Sigmoid colon (tissue), 6 donors: ENCODE measurements at regions not wholly inside any gene's neighbourhood (a gene's known extent, or its start where the extent isn't known, plus 50 kb on each side); places are given as distances from the start of the nearest gene placed in this dataset.

Experiments
- DNase-seq: peaks from one replicate; pipeline ENCODE4 v3.0.0-alpha.2; 2019
- H3K27ac ChIP-seq, 4 donors: fragments of 200-600 bp; sonication (generic); one replicate each; pipeline ENCODE4 v1.5.1; 2016 to 2019; ENCODE audit warnings: mild to moderate bottlenecking in 1 of 4
- H3K27me3 ChIP-seq, 3 donors: fragments of 200-600 bp; sonication (generic); one replicate each; pipeline ENCODE4 v1.5.1; 2019; ENCODE audit warnings: mild to moderate bottlenecking in 1 of 3
- H3K36me3 ChIP-seq, 4 donors: fragments of 200-600 bp; sonication (generic); one replicate each; pipeline ENCODE4 v1.5.1; 2016 to 2019
- H3K4me1 ChIP-seq, 4 donors: fragments of 200-600 bp; sonication (generic); one replicate each; pipeline ENCODE4 v1.5.1; 2017 to 2019
- H3K4me3 ChIP-seq, 4 donors: fragments of 200-600 bp; sonication (generic); one replicate each; pipeline ENCODE4 v1.5.1; 2017 to 2019; ENCODE audit warnings: mild to moderate bottlenecking in 2 of 4, moderate library complexity in 1 of 4
- H3K9me3 ChIP-seq, 4 donors: fragments of 200-600 bp in 3 of 4; sonication (generic) in 3 of 4; one replicate each; pipeline versions ENCODE4 v1.5.1 to v1.6.1; 2013 to 2019
- EP300 ChIP-seq, 4 donors: sonication (generic); formaldehyde crosslinking; IDR thresholded peaks; one replicate each; pipeline ENCODE4 v1.6.1; 2017; ENCODE audit warnings: antibody characterized with exemption in 4 of 4
- POLR2A ChIP-seq, 2 donors: fragments of 450-650 bp; IDR thresholded peaks; one replicate each; pipeline ENCODE4 v1.6.1; 2016; ENCODE audit warnings: antibody characterized with exemption in 2 of 2, mild to moderate bottlenecking in 2 of 2, moderate library complexity in 2 of 2
- POLR2AphosphoS5 ChIP-seq, 4 donors: sonication (generic); formaldehyde crosslinking; IDR thresholded peaks; one replicate each; pipeline ENCODE4 v1.6.1; 2017; ENCODE audit warnings: antibody characterized with exemption in 4 of 4
- WGBS, 2 donors: extraction: QIAGEN DNeasy Blood & Tissue Kit; methylation state at CpG; one replicate each; pipeline ENCODE4 v1.1.7; 2013; 5-methylcytosine and 5-hydroxymethylcytosine counted together
- intact Hi-C: fragments of 100-400 bp; cut with DNase I; formaldehyde crosslinking; loops from one replicate; pipeline ENCODE4 v1.15.1; 2023
- TF ChIP-seq, protein P1 (sequence below), 4 experiments: fragments of 450-650 bp in 3 of 4; fragments of 200-600 bp in 1 of 4; IDR thresholded peaks; one replicate each; pipeline ENCODE4 v1.5.1; 2016 to 2019; ENCODE audit warnings: antibody characterized with exemption in 4 of 4, mild to moderate bottlenecking in 3 of 4, moderate library complexity in 2 of 4
- donor health status: healthy with polysubstance abuse.
- donor health status: healthy.

DNA sequence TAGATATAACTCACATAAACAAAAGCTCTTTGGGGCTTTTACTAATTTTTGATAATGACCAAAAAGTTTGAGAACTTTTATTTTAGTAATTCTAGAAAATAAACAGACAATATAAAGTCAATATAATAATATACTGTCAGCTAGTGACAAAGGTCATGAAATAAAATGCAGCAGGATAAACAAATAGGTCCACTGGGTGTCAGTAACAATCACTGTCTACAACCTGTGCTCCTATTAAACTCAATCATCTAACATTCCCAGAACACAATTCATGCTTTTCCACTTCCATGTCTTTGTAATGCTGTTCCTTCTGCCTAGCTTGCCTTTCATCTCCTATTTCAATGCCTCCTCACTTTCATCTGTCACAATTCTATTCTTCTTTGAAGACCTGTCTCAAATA, 186.1 kb downstream of the GIPC2 start:
- Histone ChIP-seq H3K27ac (no peak overlapping the region), H3K27me3 (no peaks in the 10 kb centered on the region), H3K4me3 (no peak overlapping the region), H3K36me3 (no peaks in the 10 kb centered on the region), H3K4me1 (no peaks in the 10 kb centered on the region), H3K9me3 (peaks cover 0 to 5% (median 0%) of the 10 kb centered on the region in 4 donors)
- TF ChIP-seq, protein P1, sequence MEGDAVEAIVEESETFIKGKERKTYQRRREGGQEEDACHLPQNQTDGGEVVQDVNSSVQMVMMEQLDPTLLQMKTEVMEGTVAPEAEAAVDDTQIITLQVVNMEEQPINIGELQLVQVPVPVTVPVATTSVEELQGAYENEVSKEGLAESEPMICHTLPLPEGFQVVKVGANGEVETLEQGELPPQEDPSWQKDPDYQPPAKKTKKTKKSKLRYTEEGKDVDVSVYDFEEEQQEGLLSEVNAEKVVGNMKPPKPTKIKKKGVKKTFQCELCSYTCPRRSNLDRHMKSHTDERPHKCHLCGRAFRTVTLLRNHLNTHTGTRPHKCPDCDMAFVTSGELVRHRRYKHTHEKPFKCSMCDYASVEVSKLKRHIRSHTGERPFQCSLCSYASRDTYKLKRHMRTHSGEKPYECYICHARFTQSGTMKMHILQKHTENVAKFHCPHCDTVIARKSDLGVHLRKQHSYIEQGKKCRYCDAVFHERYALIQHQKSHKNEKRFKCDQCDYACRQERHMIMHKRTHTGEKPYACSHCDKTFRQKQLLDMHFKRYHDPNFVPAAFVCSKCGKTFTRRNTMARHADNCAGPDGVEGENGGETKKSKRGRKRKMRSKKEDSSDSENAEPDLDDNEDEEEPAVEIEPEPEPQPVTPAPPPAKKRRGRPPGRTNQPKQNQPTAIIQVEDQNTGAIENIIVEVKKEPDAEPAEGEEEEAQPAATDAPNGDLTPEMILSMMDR (IDR thresholded peaks at IDR 0.05) = no peak
- no peak for DNase-seq
- intact Hi-C loops = no loop called here

DNA sequence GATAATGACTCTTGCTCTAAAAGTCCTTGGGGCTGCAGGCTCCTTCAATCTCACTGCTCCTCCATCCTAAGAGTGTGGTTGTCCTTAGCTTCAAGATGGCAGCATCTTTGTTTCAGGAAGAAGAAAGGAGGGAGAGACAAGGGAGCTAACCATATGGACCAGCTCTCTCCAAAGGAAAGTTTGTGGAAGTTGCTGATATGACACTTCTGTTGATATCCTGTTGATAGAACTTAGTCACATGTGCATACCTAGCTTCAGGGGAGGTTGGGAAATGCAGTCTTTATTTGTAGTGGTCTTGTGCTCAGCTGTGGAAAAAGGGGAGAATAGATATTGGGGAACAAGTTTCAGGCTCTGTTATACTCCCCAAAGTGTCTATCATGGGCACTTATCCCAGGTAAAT, 186.9 kb downstream of the GIPC2 start:
- Histone ChIP-seq H3K36me3 (no peaks in the 10 kb centered on the region), H3K4me3 (no peak overlapping the region), H3K27me3 (no peaks in the 10 kb centered on the region), H3K27ac (no peak overlapping the region), H3K9me3 (no peaks in the 10 kb centered on the region), H3K4me1 (no peaks in the 10 kb centered on the region)
- intact Hi-C loops = no loop called here
- TF ChIP-seq POLR2AphosphoS5 (IDR thresholded peaks at IDR 0.05) (no peak), EP300 (IDR thresholded peaks at IDR 0.05) (no peak)
- TF ChIP-seq, protein P1 (IDR thresholded peaks at IDR 0.05) = no peak
- no peak for DNase-seq

DNA sequence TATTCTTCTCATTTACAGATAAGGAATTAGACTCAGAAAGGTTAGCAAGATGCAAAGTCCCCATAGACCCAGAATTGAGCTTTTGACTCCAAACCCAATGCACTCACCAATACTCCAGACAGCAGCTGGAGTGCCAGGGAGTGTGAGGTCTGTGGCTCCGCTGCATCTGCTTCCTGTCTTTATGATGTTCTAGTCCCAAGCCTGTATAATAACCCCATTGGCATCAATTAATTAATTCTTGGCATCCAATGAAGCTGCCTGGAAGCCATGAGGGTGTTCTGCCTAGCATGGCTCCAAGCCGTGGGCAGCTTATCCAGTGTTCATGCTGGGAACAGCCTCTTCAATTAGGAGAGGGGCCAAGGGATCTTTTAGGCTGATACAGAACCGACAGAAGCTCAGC, 188.7 kb downstream of the GIPC2 start:
- H3K36me3 ChIP-seq = no peaks in the 10 kb centered on the region
- no peak overlapping the region for H3K27ac ChIP-seq
- H3K4me1 ChIP-seq = no peaks in the 10 kb centered on the region
- H3K9me3 ChIP-seq = no peaks in the 10 kb centered on the region
- 61 to 87% methylated on average over 3 of the region's 3 CpGs for WGBS, 2 donors
- no peak overlapping the region for H3K4me3 ChIP-seq
- no peak for TF ChIP-seq EP300 (IDR thresholded peaks at IDR 0.05)
- no peak for TF ChIP-seq POLR2AphosphoS5 (IDR thresholded peaks at IDR 0.05)
- TF ChIP-seq, protein P1 (IDR thresholded peaks at IDR 0.05) = no peak
- TF ChIP-seq POLR2A (IDR thresholded peaks at IDR 0.05) = no peak
- DNase-seq = no peak
- intact Hi-C loops = no loop called here
- no peaks in the 10 kb centered on the region for H3K27me3 ChIP-seq

DNA sequence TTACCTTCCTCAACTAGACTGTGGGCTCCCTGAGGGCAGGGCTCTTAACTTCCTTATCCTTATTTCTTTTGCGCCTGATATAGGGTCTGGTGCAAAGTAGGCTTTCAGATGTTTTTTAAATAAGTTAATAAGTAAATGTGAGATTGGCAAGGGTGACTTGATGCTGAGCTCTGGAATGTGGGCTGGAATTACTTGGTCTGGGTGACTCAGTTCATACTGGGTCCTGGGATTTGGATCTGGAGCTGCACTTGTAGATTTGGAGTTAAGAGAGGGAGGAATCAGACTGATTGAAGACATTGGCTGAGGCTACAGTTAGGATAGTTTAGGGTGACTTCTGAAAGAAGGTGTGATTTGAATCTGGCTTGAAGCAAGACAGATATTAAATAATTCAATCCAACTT, 190.9 kb downstream of the GIPC2 start:
- no peak overlapping the region for H3K27ac ChIP-seq

DNA sequence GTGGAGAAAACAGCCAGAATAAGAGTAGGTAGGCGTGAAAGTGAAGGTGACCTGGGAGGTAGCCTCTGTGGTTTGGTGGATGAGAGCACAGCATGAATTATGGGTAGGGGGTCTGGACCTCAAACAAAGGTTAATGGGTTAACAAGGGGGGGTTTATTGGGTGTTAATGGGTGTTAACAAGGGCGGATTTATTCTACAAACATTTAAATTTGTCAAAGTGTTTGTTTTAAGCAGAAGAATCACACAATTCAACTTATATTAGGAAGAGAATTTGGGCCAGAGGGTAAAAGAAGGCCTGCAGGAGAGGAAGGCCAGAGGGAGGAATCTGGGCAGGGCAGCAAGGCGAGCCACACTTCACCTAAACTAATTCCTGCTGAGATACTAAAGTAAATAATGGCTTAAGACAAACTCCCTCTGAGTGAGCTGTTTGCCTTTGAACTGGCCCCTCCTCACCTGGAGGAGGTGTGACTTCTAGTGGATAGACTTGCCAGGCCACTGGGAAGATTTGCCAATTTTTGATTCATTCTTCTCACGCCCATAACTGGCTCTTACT, 191.7 kb downstream of the GIPC2 start:
- no peak overlapping the region for H3K27ac ChIP-seq
- TF ChIP-seq EP300 (IDR thresholded peaks at IDR 0.05) = no peak
- no peak for TF ChIP-seq POLR2A (IDR thresholded peaks at IDR 0.05)
- no peak for TF ChIP-seq POLR2AphosphoS5 (IDR thresholded peaks at IDR 0.05)
- TF ChIP-seq, protein P1 (IDR thresholded peaks at IDR 0.05) = no peak
- WGBS, 2 donors = 22 to 35% methylated on average over 4 of the region's 4 CpGs
- no peaks in the 10 kb centered on the region for H3K27me3 ChIP-seq
- intact Hi-C loops = no loop called here
- H3K9me3 ChIP-seq = no peaks in the 10 kb centered on the region
- H3K4me1 ChIP-seq = peaks cover 0 to 4% (median 0%) of the 10 kb centered on the region in 4 donors
- no peak overlapping the region for H3K4me3 ChIP-seq
- H3K36me3 ChIP-seq = no peaks in the 10 kb centered on the region
- no peak for DNase-seq

More for the DNA sequence above, 190.9 kb downstream of the GIPC2 start:
- Histone ChIP-seq H3K4me3 (no peak overlapping the region), H3K27me3 (no peaks in the 10 kb centered on the region), H3K36me3 (no peaks in the 10 kb centered on the region), H3K9me3 (no peaks in the 10 kb centered on the region), H3K4me1 (peaks cover 0 to 4% (median 0%) of the 10 kb centered on the region in 4 donors)
- intact Hi-C loops = no loop called here
- DNase-seq = no peak
- TF ChIP-seq POLR2AphosphoS5 (IDR thresholded peaks at IDR 0.05) = no peak
- TF ChIP-seq, protein P1 (IDR thresholded peaks at IDR 0.05) = no peak
- no peak for TF ChIP-seq POLR2A (IDR thresholded peaks at IDR 0.05)
- no peak for TF ChIP-seq EP300 (IDR thresholded peaks at IDR 0.05)
- 95 to 99% methylated on average over 1 of the region's 1 CpG for WGBS, 2 donors
